SU-DHL-6 (cell line): ENCODE measurements at regions not wholly inside any gene's neighbourhood (a gene's known extent, or its start where the extent isn't known, plus 50 kb on each side); places are given as distances from the start of the nearest gene placed in this dataset.

Source experiments
- CTCF ChIP-seq: fragments of 200-600 bp; sonication (generic); IDR thresholded peaks from one replicate; pipeline ENCODE4 v1.5.1; 2017; ENCODE audit warnings: antibody characterized with exemption, mild to moderate bottlenecking, low read length, moderate library complexity; ENCODE audit not compliant: insufficient read depth, poor library complexity, severe bottlenecking
- EZH2phosphoT487 ChIP-seq: fragments of 200-600 bp; sonication (generic), shearing (Covaris generic); conservative IDR thresholded peaks from 2 replicates; pipeline ENCODE4 v1.6.1; 2018; ENCODE audit warnings: mild to moderate bottlenecking, antibody characterized with exemption, low read length, moderate library complexity, mixed read lengths

GRCh38 chr7:131221061-131221460 lies 106.6 kb upstream of the MKLN1 start:
- TF ChIP-seq CTCF: no peak
- no peak for TF ChIP-seq EZH2phosphoT487
